KMS-11 (cell line): ENCODE measurements at regions not wholly inside any gene's neighbourhood (a gene's known extent, or its start where the extent isn't known, plus 50 kb on each side); places are given as distances from the start of the nearest gene placed in this dataset.

ENCODE experiments used
- H2AFZ ChIP-seq: fragments of 200-600 bp; sonication (generic); 2 replicates; pipeline ENCODE4 v1.6.1; 2016; ENCODE audit warnings: antibody characterized with exemption, mixed run types, low read depth
- H3K27ac ChIP-seq: fragments of 200-600 bp; sonication (generic); 2 replicates; pipeline ENCODE4 v1.6.1; 2016; ENCODE audit warnings: mild to moderate bottlenecking, mixed run types
- H3K27me3 ChIP-seq: fragments of 200-600 bp; sonication (generic); 2 replicates; pipeline ENCODE4 v1.6.1; 2017; ENCODE audit warnings: mild to moderate bottlenecking, low read depth, mixed run types, moderate library complexity; ENCODE audit not compliant: insufficient read depth
- H3K36me3 ChIP-seq: fragments of 200-600 bp; sonication (generic); 2 replicates; pipeline ENCODE4 v1.6.1; 2017; ENCODE audit warnings: mild to moderate bottlenecking, mixed run types; ENCODE audit not compliant: insufficient read depth
- H3K4me1 ChIP-seq: fragments of 200-600 bp; sonication (generic); 2 replicates; pipeline ENCODE4 v1.6.1; 2016; ENCODE audit warnings: mild to moderate bottlenecking, low read depth, mixed run types; ENCODE audit not compliant: poor library complexity, severe bottlenecking
- H3K4me2 ChIP-seq: fragments of 200-600 bp; sonication (generic); 2 replicates; pipeline ENCODE4 v1.7.0; 2016; ENCODE audit warnings: mild to moderate bottlenecking, mixed run types
- H3K4me3 ChIP-seq: fragments of 200-600 bp; sonication (generic); IDR thresholded peaks from 2 replicates; pipeline ENCODE4 v1.6.1; 2017; ENCODE audit warnings: low read depth, low read length, mixed read lengths; ENCODE audit not compliant: insufficient read depth
- H3K79me2 ChIP-seq: fragments of 200-600 bp; sonication (generic); 2 replicates; pipeline ENCODE4 v1.6.1; 2016; ENCODE audit warnings: low read depth, mixed run types; ENCODE audit not compliant: insufficient read depth
- H3K9ac ChIP-seq: fragments of 200-600 bp; sonication (generic); 2 replicates; pipeline ENCODE4 v1.6.1; 2016; ENCODE audit warnings: mild to moderate bottlenecking, mixed run types
- H4K20me1 ChIP-seq: fragments of 200-600 bp; sonication (generic); 2 replicates; pipeline ENCODE4 v1.6.1; 2016; ENCODE audit warnings: mild to moderate bottlenecking, mixed run types; ENCODE audit not compliant: insufficient read depth
- CTCF ChIP-seq: fragments of 200-600 bp; sonication (generic); conservative IDR thresholded peaks from 2 replicates; pipeline ENCODE4 v1.6.1; 2017; ENCODE audit warnings: low read depth, mild to moderate bottlenecking, antibody characterized with exemption, low read length, moderate library complexity, mixed read lengths

- no peak for TF ChIP-seq CTCF
- Histone ChIP-seq H3K27me3 (no peaks in the 10 kb centered on the region; the same call in 1 of the 2 replicates), H3K4me2 (no peak overlapping the region), H3K36me3 (no peaks in the 10 kb centered on the region), H4K20me1 (no peaks in the 10 kb centered on the region), H3K9ac (no peak overlapping the region), H2AFZ (no peak overlapping the region), H3K4me1 (no peaks in the 10 kb centered on the region), H3K27ac (no peak overlapping the region), H3K79me2 (no peaks in the 10 kb centered on the region), H3K4me3 (no peak overlapping the region)
Observed at GRCh38 chr4:1501754-1502500, 95.7 kb upstream of the NKX1-1 start.

GRCh38 chr4:1500966-1501753 lies 94.9 kb upstream of the NKX1-1 start:
- no peak overlapping the region for H3K4me3 ChIP-seq
- no peak overlapping the region for H2AFZ ChIP-seq
- no peak for TF ChIP-seq CTCF
- no peaks in the 10 kb centered on the region for H3K79me2 ChIP-seq
- H3K9ac ChIP-seq, result no peak overlapping the region
- H3K27me3 ChIP-seq, result no peaks in the 10 kb centered on the region; the same call in 1 of the 2 replicates
- H3K36me3 ChIP-seq, result no peaks in the 10 kb centered on the region
- no peak overlapping the region for H3K27ac ChIP-seq
- no peaks in the 10 kb centered on the region for H4K20me1 ChIP-seq
- H3K4me1 ChIP-seq, result no peaks in the 10 kb centered on the region
- no peak overlapping the region for H3K4me2 ChIP-seq

GRCh38 chr4:1500231-1500965 lies 94.2 kb upstream of the NKX1-1 start:
- no peaks in the 10 kb centered on the region for H3K79me2 ChIP-seq
- no peaks in the 10 kb centered on the region; the same call in 1 of the 2 replicates for H3K27me3 ChIP-seq
- no peak for TF ChIP-seq CTCF
- no peak overlapping the region for H3K4me3 ChIP-seq
- H3K27ac ChIP-seq, result no peak overlapping the region
- H3K4me2 ChIP-seq, result no peak overlapping the region
- H3K36me3 ChIP-seq, result no peaks in the 10 kb centered on the region
- H4K20me1 ChIP-seq, result no peaks in the 10 kb centered on the region
- H3K4me1 ChIP-seq, result no peaks in the 10 kb centered on the region
- H2AFZ ChIP-seq, result no peak overlapping the region
- no peak overlapping the region for H3K9ac ChIP-seq

GRCh38 chr4:1499465-1499864 lies 93.2 kb upstream of the NKX1-1 start:
- Histone ChIP-seq H3K36me3 (no peaks in the 10 kb centered on the region), H3K4me2 (no peak overlapping the region), H4K20me1 (no peaks in the 10 kb centered on the region), H3K27ac (no peak overlapping the region), H3K9ac (no peak overlapping the region), H3K79me2 (no peaks in the 10 kb centered on the region), H2AFZ (no peak overlapping the region), H3K4me1 (no peaks in the 10 kb centered on the region), H3K4me3 (no peak overlapping the region), H3K27me3 (peaks cover 2% of the 10 kb centered on the region; the same call in 1 of the 2 replicates)
- no peak for TF ChIP-seq CTCF
